H9 (cell line): ENCODE measurements at regions not wholly inside any gene's neighbourhood (a gene's known extent, or its start where the extent isn't known, plus 50 kb on each side); places are given as distances from the start of the nearest gene placed in this dataset.

Experiments used
- DNase-seq: peaks from one replicate; pipeline ENCODE4 v3.0.0-alpha.2; 2017
- H2AFZ ChIP-seq: one replicate; pipeline ENCODE4 v1.6.1; 2013; ENCODE audit warnings: mild to moderate bottlenecking, low read length, control low read depth, moderate library complexity
- H2AK5ac ChIP-seq: 2 replicates; pipeline ENCODE4 v1.6.1; 2013; ENCODE audit warnings: low read length, control low read depth, mixed read lengths; ENCODE audit not compliant: insufficient read length
- H2BK120ac ChIP-seq: one replicate; pipeline ENCODE4 v1.6.1; 2013; ENCODE audit warnings: low read depth, mild to moderate bottlenecking, low read length, control low read depth, inconsistent platforms; ENCODE audit not compliant: poor library complexity, severe bottlenecking
- H2BK12ac ChIP-seq: 2 replicates; pipeline ENCODE4 v1.6.1; 2013; ENCODE audit warnings: low read length, control low read depth, mixed read lengths, low read depth; ENCODE audit not compliant: insufficient read length
- H2BK15ac ChIP-seq: 2 replicates; pipeline ENCODE4 v1.6.1; 2013; ENCODE audit warnings: low read depth, low read length, control low read depth
- H2BK20ac ChIP-seq: one replicate; pipeline ENCODE4 v1.6.1; 2013; ENCODE audit warnings: low read depth, mild to moderate bottlenecking, low read length, control low read depth, inconsistent platforms; ENCODE audit not compliant: poor library complexity, severe bottlenecking
- H2BK5ac ChIP-seq: 2 replicates; pipeline ENCODE4 v1.6.1; 2013; ENCODE audit warnings: low read length, control low read depth, mixed read lengths; ENCODE audit not compliant: insufficient read length
- H3K14ac ChIP-seq: 2 replicates; pipeline ENCODE4 v1.6.1; 2013; ENCODE audit warnings: low read length, control low read depth; ENCODE audit not compliant: insufficient read depth
- H3K18ac ChIP-seq: 2 replicates; pipeline ENCODE4 v1.6.1; 2013; ENCODE audit warnings: low read depth, mild to moderate bottlenecking, mixed read lengths, low read length, control low read depth; ENCODE audit not compliant: insufficient read length
- H3K23ac ChIP-seq: 2 replicates; pipeline ENCODE4 v1.6.1; 2013; ENCODE audit warnings: low read length, control low read depth, mixed read lengths, low read depth; ENCODE audit not compliant: insufficient read length
- H3K23me2 ChIP-seq: 2 replicates; pipeline ENCODE4 v1.6.1; 2013; ENCODE audit warnings: low read depth, mild to moderate bottlenecking, mixed read lengths, low read length, control low read depth; ENCODE audit not compliant: insufficient read length, poor library complexity, severe bottlenecking
- H3K27ac ChIP-seq: 2 replicates; pipeline ENCODE4 v1.5.1; 2013; ENCODE audit warnings: low read length, control low read depth, mixed read lengths, low read depth; ENCODE audit not compliant: insufficient read length
- H3K27me3 ChIP-seq: 2 replicates; pipeline ENCODE4 v1.6.1; 2013; ENCODE audit warnings: low read length, control low read depth, inconsistent platforms; ENCODE audit not compliant: insufficient read depth
- H3K4ac ChIP-seq: 2 replicates; pipeline ENCODE4 v1.6.1; 2013; ENCODE audit warnings: low read depth, mild to moderate bottlenecking, control low read depth, inconsistent platforms, low read length, moderate library complexity
- H3K4me1 ChIP-seq: 2 replicates; pipeline ENCODE4 v1.6.1; 2013; ENCODE audit warnings: low read length, control low read depth, inconsistent platforms; ENCODE audit not compliant: insufficient read depth
- H3K4me2 ChIP-seq: 2 replicates; pipeline ENCODE4 v1.6.1; 2013; ENCODE audit warnings: low read length, control low read depth, mixed read lengths; ENCODE audit not compliant: insufficient read length, insufficient read depth
- H3K56ac ChIP-seq: 2 replicates; pipeline ENCODE4 v1.6.1; 2013; ENCODE audit warnings: low read depth, mild to moderate bottlenecking, mixed read lengths, low read length, control low read depth; ENCODE audit not compliant: insufficient read length
- H3K79me1 ChIP-seq: 2 replicates; pipeline ENCODE4 v1.6.1; 2013; ENCODE audit warnings: low read depth, mild to moderate bottlenecking, moderate library complexity, low read length, control low read depth, inconsistent platforms; ENCODE audit not compliant: insufficient read depth, poor library complexity, severe bottlenecking
- H3K79me2 ChIP-seq: 2 replicates; pipeline ENCODE4 v1.6.1; 2013; ENCODE audit warnings: low read length, control low read depth, inconsistent platforms; ENCODE audit not compliant: insufficient read depth
- H3K9ac ChIP-seq: 2 replicates; pipeline ENCODE4 v1.6.1; 2013; ENCODE audit warnings: low read length, control low read depth, mixed read lengths; ENCODE audit not compliant: insufficient read length; ENCODE audit errors: extremely low read depth
- H3K9me3 ChIP-seq: one replicate; pipeline ENCODE4 v1.6.1; 2013; ENCODE audit warnings: low read depth, low read length, inconsistent platforms; ENCODE audit not compliant: control insufficient read depth
- H3T11ph ChIP-seq: one replicate; pipeline ENCODE4 v1.6.1; 2013; ENCODE audit warnings: mild to moderate bottlenecking, low read length, control low read depth, inconsistent platforms
- H4K20me1 ChIP-seq: one replicate; pipeline ENCODE4 v1.6.1; 2013; ENCODE audit not compliant: control insufficient read depth, insufficient read length, insufficient read depth
- H4K5ac ChIP-seq: 2 replicates; pipeline ENCODE4 v1.6.1; 2013; ENCODE audit warnings: low read depth, mild to moderate bottlenecking, mixed read lengths, low read length, control low read depth; ENCODE audit not compliant: insufficient read length
- H4K8ac ChIP-seq: replicated peaks from 2 replicates; pipeline ENCODE4 v1.6.1; 2013; ENCODE audit warnings: low read length, control low read depth, mixed read lengths, low read depth; ENCODE audit not compliant: insufficient read length
- H4K91ac ChIP-seq: 2 replicates; pipeline ENCODE4 v1.6.1; 2013; ENCODE audit warnings: low read depth, mild to moderate bottlenecking, moderate library complexity, mixed read lengths, low read length, control low read depth; ENCODE audit not compliant: insufficient read length
- H3K27ac Mint-ChIP-seq, 3 experiments: 2 replicates in 2 of 3; 3 replicates in 1 of 3; pipeline ENCODE4 v1.8.0; 2020 to 2021; ENCODE audit warnings: mixed read lengths in 3 of 3, mild to moderate bottlenecking in 1 of 3, moderate library complexity in 1 of 3
- H3K27me3 Mint-ChIP-seq: 2 replicates; pipeline ENCODE4 v1.8.0; 2021; ENCODE audit warnings: low read depth, mild to moderate bottlenecking, moderate library complexity, mixed read lengths
- H3K36me3 Mint-ChIP-seq, 3 experiments: 2 replicates in 2 of 3; 3 replicates in 1 of 3; pipeline ENCODE4 v1.8.0; 2020 to 2021; ENCODE audit warnings: low read depth in 3 of 3, mixed read lengths in 3 of 3; ENCODE audit not compliant: insufficient read depth in 1 of 3
- H3K4me1 Mint-ChIP-seq, 2 experiments: 2 replicates each; pipeline ENCODE4 v1.8.0; 2020; ENCODE audit warnings: mixed read lengths in 2 of 2
- H3K4me3 Mint-ChIP-seq, 2 experiments: 2 replicates in 1 of 2; 3 replicates in 1 of 2; pipeline ENCODE4 v1.8.0; 2020 to 2021; ENCODE audit warnings: mild to moderate bottlenecking in 2 of 2, mixed read lengths in 2 of 2, moderate library complexity in 1 of 2
- H3K9me3 Mint-ChIP-seq, 2 experiments: 2 replicates in 1 of 2; 3 replicates in 1 of 2; pipeline ENCODE4 v1.8.0; 2020; ENCODE audit warnings: mild to moderate bottlenecking in 2 of 2, mixed read lengths in 2 of 2, moderate library complexity in 1 of 2
- WGBS: extraction: QIAGEN DNeasy Blood & Tissue Kit; methylation state at CpG from one replicate; pipeline ENCODE4 v1.1.7; 2013; ENCODE audit warnings: missing lambda C conversion rate, low lambda C conversion rate, mixed read lengths; ENCODE audit not compliant: insufficient read length; ENCODE audit errors: extremely low coverage; 5-methylcytosine and 5-hydroxymethylcytosine counted together
- TF ChIP-seq, protein P1 (sequence below): fragments of 200-600 bp; sonication (generic); conservative IDR thresholded peaks from 3 replicates; pipeline ENCODE4 v1.8.0; 2021; ENCODE audit warnings: antibody characterized with exemption, mild to moderate bottlenecking

DNA sequence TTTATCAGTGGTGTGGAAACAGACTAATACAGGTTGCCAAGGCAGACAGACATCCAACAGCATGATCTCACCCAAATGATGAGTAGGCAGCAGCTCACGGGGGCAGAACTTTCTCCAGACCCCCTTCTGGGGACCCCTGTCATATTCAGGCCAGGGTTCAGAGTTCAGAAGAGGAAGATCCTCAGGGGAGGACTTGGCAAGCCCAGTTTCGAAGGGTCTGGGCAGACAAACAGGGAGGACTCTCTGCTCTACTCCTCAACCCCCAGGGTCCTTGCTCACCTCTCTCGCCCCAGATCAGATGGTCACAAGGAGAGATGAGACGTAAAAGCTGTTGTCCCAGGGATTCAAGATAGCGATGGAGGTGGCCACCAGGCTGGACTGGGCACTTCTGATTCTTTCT, 215.1 kb upstream of the MVB12B start:
- H2AFZ ChIP-seq, result no peak overlapping the region
- no peak overlapping the region for H4K91ac ChIP-seq
- H4K20me1 ChIP-seq, result no peaks in the 10 kb centered on the region
- H3K4me2 ChIP-seq, result no peak overlapping the region
- TF ChIP-seq, protein P1, sequence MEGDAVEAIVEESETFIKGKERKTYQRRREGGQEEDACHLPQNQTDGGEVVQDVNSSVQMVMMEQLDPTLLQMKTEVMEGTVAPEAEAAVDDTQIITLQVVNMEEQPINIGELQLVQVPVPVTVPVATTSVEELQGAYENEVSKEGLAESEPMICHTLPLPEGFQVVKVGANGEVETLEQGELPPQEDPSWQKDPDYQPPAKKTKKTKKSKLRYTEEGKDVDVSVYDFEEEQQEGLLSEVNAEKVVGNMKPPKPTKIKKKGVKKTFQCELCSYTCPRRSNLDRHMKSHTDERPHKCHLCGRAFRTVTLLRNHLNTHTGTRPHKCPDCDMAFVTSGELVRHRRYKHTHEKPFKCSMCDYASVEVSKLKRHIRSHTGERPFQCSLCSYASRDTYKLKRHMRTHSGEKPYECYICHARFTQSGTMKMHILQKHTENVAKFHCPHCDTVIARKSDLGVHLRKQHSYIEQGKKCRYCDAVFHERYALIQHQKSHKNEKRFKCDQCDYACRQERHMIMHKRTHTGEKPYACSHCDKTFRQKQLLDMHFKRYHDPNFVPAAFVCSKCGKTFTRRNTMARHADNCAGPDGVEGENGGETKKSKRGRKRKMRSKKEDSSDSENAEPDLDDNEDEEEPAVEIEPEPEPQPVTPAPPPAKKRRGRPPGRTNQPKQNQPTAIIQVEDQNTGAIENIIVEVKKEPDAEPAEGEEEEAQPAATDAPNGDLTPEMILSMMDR, result no peak
- no peak overlapping the region for H3K4ac ChIP-seq
- Mint-ChIP-seq H3K9me3 (no peaks in the 10 kb centered on the region; a peak in 1 of 5 replicates), H3K27me3 (peaks cover 18% of the 10 kb centered on the region), H3K27ac (no peak overlapping the region), H3K4me1 (no peaks in the 10 kb centered on the region), H3K4me3 (no peak overlapping the region), H3K36me3 (no peaks in the 10 kb centered on the region)
- H2BK15ac ChIP-seq, result no peak overlapping the region
- no peaks in the 10 kb centered on the region for H3K79me1 ChIP-seq
- H4K8ac ChIP-seq, result no peak overlapping the region
- no peak overlapping the region for H3K27ac ChIP-seq
- H3K9ac ChIP-seq, result no peak overlapping the region
- no peak overlapping the region for H2BK5ac ChIP-seq
- H2BK12ac ChIP-seq, result no peak overlapping the region
- no peaks in the 10 kb centered on the region for H3K79me2 ChIP-seq
- no peak overlapping the region for H2BK120ac ChIP-seq
- no peak overlapping the region for H3T11ph ChIP-seq
- H3K56ac ChIP-seq, result no peak overlapping the region
- H3K27me3 ChIP-seq, result no peaks in the 10 kb centered on the region; the same call in 1 of the 2 replicates
- H2BK20ac ChIP-seq, result no peak overlapping the region
- H3K14ac ChIP-seq, result no peak overlapping the region
- H3K9me3 ChIP-seq, result no peaks in the 10 kb centered on the region
- DNase-seq, result no peak
- H3K23me2 ChIP-seq, result peaks cover 3% of the 10 kb centered on the region
- H3K4me1 ChIP-seq, result no peaks in the 10 kb centered on the region
- no peak overlapping the region for H4K5ac ChIP-seq
- H3K23ac ChIP-seq, result no peak overlapping the region
- WGBS, result no CpG with 5 or more reads among the region's 5 CpGs
- no peak overlapping the region for H2AK5ac ChIP-seq
- H3K18ac ChIP-seq, result no peak overlapping the region
